Neural progenitor cell (in vitro differentiated cells): ENCODE measurements at regions not wholly inside any gene's neighbourhood (a gene's known extent, or its start where the extent isn't known, plus 50 kb on each side); places are given as distances from the start of the nearest gene placed in this dataset.

Experiments
- DNase-seq: peaks from one replicate; pipeline ENCODE4 v3.0.0-alpha.2; 2016; ENCODE audit warnings: low spot score
- H2AFZ ChIP-seq: fragments of 200-600 bp; sonication (generic); replicated peaks from 2 replicates; pipeline ENCODE4 v1.6.1; 2016; ENCODE audit warnings: antibody characterized with exemption
- H3F3A ChIP-seq: fragments of 200-600 bp; sonication (generic); 2 replicates; pipeline ENCODE4 v1.6.1; 2016; ENCODE audit warnings: antibody characterized with exemption, low read depth
- H3K27ac ChIP-seq: fragments of 200-600 bp; sonication (generic); 2 replicates; pipeline ENCODE4 v1.5.1; 2016; ENCODE audit warnings: mild to moderate bottlenecking
- H3K27me3 ChIP-seq: fragments of 200-600 bp; sonication (generic); 2 replicates; pipeline ENCODE4 v1.6.1; 2016; ENCODE audit warnings: mild to moderate bottlenecking, moderate library complexity
- H3K36me3 ChIP-seq: fragments of 200-600 bp; sonication (generic); 2 replicates; pipeline ENCODE4 v1.5.1; 2016
- H3K4me1 ChIP-seq: fragments of 200-600 bp; sonication (generic); 2 replicates; pipeline ENCODE4 v1.6.1; 2016; ENCODE audit warnings: mixed run types
- H3K4me2 ChIP-seq: fragments of 200-600 bp; sonication (generic); 2 replicates; pipeline ENCODE4 v1.6.1; 2016
- H3K4me3 ChIP-seq: fragments of 200-600 bp; sonication (generic); 2 replicates; pipeline ENCODE4 v1.5.1; 2016
- H3K79me2 ChIP-seq: fragments of 200-600 bp; sonication (generic); 2 replicates; pipeline ENCODE4 v1.6.1; 2016; ENCODE audit warnings: low read depth
- H3K9ac ChIP-seq: fragments of 200-600 bp; sonication (generic); 2 replicates; pipeline ENCODE4 v1.6.1; 2016
- H3K9me3 ChIP-seq: fragments of 200-600 bp; sonication (generic); 2 replicates; pipeline ENCODE4 v1.5.1; 2016; ENCODE audit warnings: low read depth
- H4K20me1 ChIP-seq: fragments of 200-600 bp; sonication (generic); 2 replicates; pipeline ENCODE4 v1.6.1; 2016; ENCODE audit warnings: low read depth
- H3K27ac Mint-ChIP-seq: 3 replicates; pipeline ENCODE4 v1.8.0; 2021; ENCODE audit warnings: mixed read lengths
- H3K27me3 Mint-ChIP-seq: 2 replicates; pipeline ENCODE4 v1.8.0; 2022; ENCODE audit warnings: low read depth, mild to moderate bottlenecking, inconsistent platforms, moderate library complexity, mixed read lengths; ENCODE audit not compliant: insufficient read depth
- H3K36me3 Mint-ChIP-seq: 3 replicates; pipeline ENCODE4 v1.8.0; 2021; ENCODE audit warnings: mixed read lengths
- H3K4me1 Mint-ChIP-seq: 3 replicates; pipeline ENCODE4 v1.8.0; 2021; ENCODE audit warnings: mixed read lengths
- H3K4me3 Mint-ChIP-seq: 3 replicates; pipeline ENCODE4 v1.8.0; 2021; ENCODE audit warnings: mild to moderate bottlenecking, moderate library complexity, mixed read lengths
- H3K9me3 Mint-ChIP-seq: 3 replicates; pipeline ENCODE4 v1.8.0; 2020; ENCODE audit warnings: mixed read lengths
- CTCF ChIP-seq: fragments of 200-600 bp; sonication (generic); IDR thresholded peaks from 2 replicates; pipeline ENCODE4 v1.5.1; 2017; ENCODE audit warnings: antibody characterized with exemption, mild to moderate bottlenecking
- EZH2 ChIP-seq: fragments of 200-600 bp; sonication (generic); IDR thresholded peaks from 2 replicates; pipeline ENCODE4 v1.6.1; 2017; ENCODE audit warnings: antibody characterized with exemption, mild to moderate bottlenecking, moderate library complexity
- EZH2phosphoT487 ChIP-seq: fragments of 200-600 bp; sonication (generic); IDR thresholded peaks from 2 replicates; pipeline ENCODE4 v1.6.1; 2017; ENCODE audit warnings: antibody characterized with exemption

- Mint-ChIP-seq H3K27ac (no peak overlapping the region), H3K9me3 (no peaks in the 10 kb centered on the region), H3K36me3 (no peaks in the 10 kb centered on the region), H3K4me1 (no peaks in the 10 kb centered on the region), H3K4me3 (no peak overlapping the region), H3K27me3 (no peaks in the 10 kb centered on the region)
- no peaks in the 10 kb centered on the region for H3K9me3 ChIP-seq
- no peaks in the 10 kb centered on the region for H3K36me3 ChIP-seq
- no peaks in the 10 kb centered on the region for H3K79me2 ChIP-seq
- H3K4me3 ChIP-seq = no peak overlapping the region
- DNase-seq = no peak
- no peaks in the 10 kb centered on the region for H3F3A ChIP-seq
- no peaks in the 10 kb centered on the region for H3K4me1 ChIP-seq
- TF ChIP-seq CTCF = no peak
- TF ChIP-seq EZH2 = no peak
- TF ChIP-seq EZH2phosphoT487 = no peak
- H3K27me3 ChIP-seq = no peaks in the 10 kb centered on the region
- no peak overlapping the region for H3K9ac ChIP-seq
- H3K27ac ChIP-seq = no peak overlapping the region
- H2AFZ ChIP-seq = no peak overlapping the region
- no peak overlapping the region for H3K4me2 ChIP-seq
- H4K20me1 ChIP-seq = no peaks in the 10 kb centered on the region
Observed at GRCh38 chr12:46948936-46949545, 123.2 kb upstream of the SLC38A4 start.

GRCh38 chr12:46950094-46950493 is 124.3 kb upstream of the SLC38A4 start:
- Mint-ChIP-seq H3K4me1 (no peaks in the 10 kb centered on the region), H3K4me3 (no peak overlapping the region), H3K27me3 (peaks cover under 1% of the 10 kb centered on the region), H3K36me3 (no peaks in the 10 kb centered on the region), H3K9me3 (no peaks in the 10 kb centered on the region), H3K27ac (no peak overlapping the region)
- TF ChIP-seq EZH2 (no peak), CTCF (no peak), EZH2phosphoT487 (no peak)
- Histone ChIP-seq H3K4me2 (no peak overlapping the region), H3K79me2 (no peaks in the 10 kb centered on the region), H3K27ac (no peak overlapping the region), H2AFZ (no peak overlapping the region), H3K4me3 (no peak overlapping the region), H3F3A (no peaks in the 10 kb centered on the region), H3K9ac (no peak overlapping the region), H4K20me1 (no peaks in the 10 kb centered on the region), H3K27me3 (no peaks in the 10 kb centered on the region), H3K4me1 (no peaks in the 10 kb centered on the region), H3K9me3 (no peaks in the 10 kb centered on the region), H3K36me3 (no peaks in the 10 kb centered on the region)
- no peak for DNase-seq

- Mint-ChIP-seq H3K36me3 (no peaks in the 10 kb centered on the region), H3K27ac (no peak overlapping the region), H3K4me1 (peaks cover 3% of the 10 kb centered on the region), H3K4me3 (no peak overlapping the region), H3K9me3 (no peaks in the 10 kb centered on the region), H3K27me3 (peaks cover 2% of the 10 kb centered on the region)
- H3K4me3 ChIP-seq = no peak overlapping the region
- no peaks in the 10 kb centered on the region for H3K4me1 ChIP-seq
- H3K9ac ChIP-seq = no peak overlapping the region
- DNase-seq = no peak
- no peak for TF ChIP-seq EZH2phosphoT487
- no peak for TF ChIP-seq CTCF
- no peak for TF ChIP-seq EZH2
- H3K4me2 ChIP-seq = no peak overlapping the region
- H3K9me3 ChIP-seq = no peaks in the 10 kb centered on the region
- H3F3A ChIP-seq = no peaks in the 10 kb centered on the region
- no peaks in the 10 kb centered on the region for H3K36me3 ChIP-seq
- no peak overlapping the region for H2AFZ ChIP-seq
- no peak overlapping the region for H3K27ac ChIP-seq
- H3K79me2 ChIP-seq = no peaks in the 10 kb centered on the region
- H3K27me3 ChIP-seq = no peaks in the 10 kb centered on the region
- H4K20me1 ChIP-seq = no peaks in the 10 kb centered on the region
Observed at GRCh38 chr12:46952880-46953483, 126.4 kb upstream of the PCED1B start.
